ENCODE measurements at regions not wholly inside any gene's neighbourhood (a gene's known extent, or its start where the extent isn't known, plus 50 kb on each side); places are given as distances from the start of the nearest gene placed in this dataset.

DNA sequence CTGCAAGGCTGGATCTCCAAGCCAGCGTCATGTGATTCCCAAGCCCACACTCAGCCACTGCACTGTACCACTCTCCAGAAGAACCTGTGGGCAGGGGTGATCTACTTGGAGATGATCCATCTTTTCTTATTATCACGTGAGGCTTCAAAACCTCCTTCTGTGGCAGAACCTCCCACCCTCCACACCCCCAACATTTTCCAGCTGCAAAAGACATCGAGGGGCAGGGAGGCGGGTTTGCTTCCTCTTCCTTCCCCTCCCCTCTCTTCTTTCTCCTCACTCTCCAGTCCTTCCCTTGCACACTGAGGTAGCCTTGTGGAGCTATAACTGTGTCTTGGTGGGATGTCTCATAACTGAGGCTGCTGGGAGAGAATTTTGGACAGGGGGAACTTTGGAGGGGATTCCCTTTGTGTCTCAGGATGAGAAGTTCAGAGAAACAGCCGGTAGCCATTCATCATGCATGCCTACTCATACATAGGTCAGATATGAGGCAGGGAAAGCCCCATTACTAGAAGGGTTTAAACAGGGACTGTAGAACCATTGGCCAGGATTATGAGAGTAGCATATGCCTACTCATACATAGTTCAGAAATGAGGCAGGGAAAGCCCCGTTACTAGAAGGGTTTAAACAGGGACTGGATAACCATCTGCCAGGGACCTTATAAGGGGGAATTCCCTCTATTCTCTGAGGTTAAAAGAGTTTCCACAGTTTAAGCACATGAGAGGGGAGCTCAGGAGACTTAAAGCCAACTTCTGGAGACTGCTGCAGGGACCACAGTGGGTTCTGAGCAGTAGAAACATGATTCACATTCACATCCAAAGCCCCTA is 420.7 kb upstream of the CADM1 start:
- Histone ChIP-seq H3K9ac (ENCODE audit: insufficient read depth, low read depth, low read length) (no peak overlapping the region), H3K79me2 (ENCODE audit: insufficient read depth, low read length) (no peaks in the 10 kb centered on the region), H3K4me2 (ENCODE audit: low read depth, low read length) (no peak overlapping the region), H3K36me3 (replicated peaks in 1 of 2; ENCODE audit: control insufficient read depth in 1 of 2, insufficient read depth in 2 of 2, low read length in 2 of 2) (no peaks in the 10 kb centered on the region), H4K20me1 (ENCODE audit: insufficient read depth, low read length) (0 out of 2 replicates have a peak, but pooled peaks cover 2% of the 10 kb centered on the region), H3K4me1 (ENCODE audit: insufficient read depth, low read length) (no peaks in the 10 kb centered on the region), H3K9me3 (ENCODE audit: low read length) (no peaks in the 10 kb centered on the region), H3K4me3 (replicated peaks in 1 of 3; ENCODE audit: insufficient read depth in 1 of 3, low read depth in 2 of 3, low read length in 3 of 3) (no peak overlapping the region), H3K27ac (ENCODE audit: extremely low read length, insufficient read depth, low read length) (no peak overlapping the region), H3K27me3 (ENCODE audit: control insufficient read depth in 1 of 2, insufficient read depth in 2 of 2, low read length in 2 of 2) (peaks cover 0 to 4% of the 10 kb centered on the region in 2 experiments; a peak in 4 of 5 replicates), H2AFZ (ENCODE audit: low read length) (no peak overlapping the region)
- ATAC-seq (no peak), DNase-seq (ENCODE audit: low spot score) (no peak), FAIRE-seq (no peak)
- intact Hi-C loops (cut with micrococcal nuclease; ENCODE audit: unreplicated experiment): no loop called here
- ChIA-PET POLR2A (no interaction called here), CTCF (ENCODE audit: low intra/inter-chr PET ratio, low total read pairs) (no interaction called here)
- WGBS (ENCODE audit: low lambda C conversion rate): 2% methylated on average over 6 of the region's 6 CpGs
- in situ Hi-C loops (cut with HindIII; ENCODE audit: extremely low pct_ligation_motif_present, low pct_unique_long_range_greater_than_20kb): no loop called here
- no TSS peak for BruUV-seq (replicated peaks)
- TF ChIP-seq, protein P1, sequence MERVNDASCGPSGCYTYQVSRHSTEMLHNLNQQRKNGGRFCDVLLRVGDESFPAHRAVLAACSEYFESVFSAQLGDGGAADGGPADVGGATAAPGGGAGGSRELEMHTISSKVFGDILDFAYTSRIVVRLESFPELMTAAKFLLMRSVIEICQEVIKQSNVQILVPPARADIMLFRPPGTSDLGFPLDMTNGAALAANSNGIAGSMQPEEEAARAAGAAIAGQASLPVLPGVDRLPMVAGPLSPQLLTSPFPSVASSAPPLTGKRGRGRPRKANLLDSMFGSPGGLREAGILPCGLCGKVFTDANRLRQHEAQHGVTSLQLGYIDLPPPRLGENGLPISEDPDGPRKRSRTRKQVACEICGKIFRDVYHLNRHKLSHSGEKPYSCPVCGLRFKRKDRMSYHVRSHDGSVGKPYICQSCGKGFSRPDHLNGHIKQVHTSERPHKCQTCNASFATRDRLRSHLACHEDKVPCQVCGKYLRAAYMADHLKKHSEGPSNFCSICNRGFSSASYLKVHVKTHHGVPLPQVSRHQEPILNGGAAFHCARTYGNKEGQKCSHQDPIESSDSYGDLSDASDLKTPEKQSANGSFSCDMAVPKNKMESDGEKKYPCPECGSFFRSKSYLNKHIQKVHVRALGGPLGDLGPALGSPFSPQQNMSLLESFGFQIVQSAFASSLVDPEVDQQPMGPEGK (CRISPR knock-in tag; IDR thresholded peaks at IDR 0.05): no peak
- TF ChIP-seq ZNF549 (CRISPR knock-in tag; IDR thresholded peaks at IDR 0.05): no peak
- TF ChIP-seq, protein P2, sequence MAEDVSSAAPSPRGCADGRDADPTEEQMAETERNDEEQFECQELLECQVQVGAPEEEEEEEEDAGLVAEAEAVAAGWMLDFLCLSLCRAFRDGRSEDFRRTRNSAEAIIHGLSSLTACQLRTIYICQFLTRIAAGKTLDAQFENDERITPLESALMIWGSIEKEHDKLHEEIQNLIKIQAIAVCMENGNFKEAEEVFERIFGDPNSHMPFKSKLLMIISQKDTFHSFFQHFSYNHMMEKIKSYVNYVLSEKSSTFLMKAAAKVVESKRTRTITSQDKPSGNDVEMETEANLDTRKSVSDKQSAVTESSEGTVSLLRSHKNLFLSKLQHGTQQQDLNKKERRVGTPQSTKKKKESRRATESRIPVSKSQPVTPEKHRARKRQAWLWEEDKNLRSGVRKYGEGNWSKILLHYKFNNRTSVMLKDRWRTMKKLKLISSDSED (CRISPR knock-in tag; IDR thresholded peaks at IDR 0.05): no peak
- TF ChIP-seq AGO2 (optimal IDR thresholded peaks at IDR 0.05; ENCODE audit: low read depth, low read length): no peak
- no peak for TF ChIP-seq KDM3A (CRISPR knock-in tag; IDR thresholded peaks at IDR 0.05; ENCODE audit: low read depth)
- TF ChIP-seq, protein P3, sequence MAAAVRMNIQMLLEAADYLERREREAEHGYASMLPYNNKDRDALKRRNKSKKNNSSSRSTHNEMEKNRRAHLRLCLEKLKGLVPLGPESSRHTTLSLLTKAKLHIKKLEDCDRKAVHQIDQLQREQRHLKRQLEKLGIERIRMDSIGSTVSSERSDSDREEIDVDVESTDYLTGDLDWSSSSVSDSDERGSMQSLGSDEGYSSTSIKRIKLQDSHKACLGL (CRISPR knock-in tag; IDR thresholded peaks at IDR 0.05): no peak
- TF ChIP-seq, protein P4, sequence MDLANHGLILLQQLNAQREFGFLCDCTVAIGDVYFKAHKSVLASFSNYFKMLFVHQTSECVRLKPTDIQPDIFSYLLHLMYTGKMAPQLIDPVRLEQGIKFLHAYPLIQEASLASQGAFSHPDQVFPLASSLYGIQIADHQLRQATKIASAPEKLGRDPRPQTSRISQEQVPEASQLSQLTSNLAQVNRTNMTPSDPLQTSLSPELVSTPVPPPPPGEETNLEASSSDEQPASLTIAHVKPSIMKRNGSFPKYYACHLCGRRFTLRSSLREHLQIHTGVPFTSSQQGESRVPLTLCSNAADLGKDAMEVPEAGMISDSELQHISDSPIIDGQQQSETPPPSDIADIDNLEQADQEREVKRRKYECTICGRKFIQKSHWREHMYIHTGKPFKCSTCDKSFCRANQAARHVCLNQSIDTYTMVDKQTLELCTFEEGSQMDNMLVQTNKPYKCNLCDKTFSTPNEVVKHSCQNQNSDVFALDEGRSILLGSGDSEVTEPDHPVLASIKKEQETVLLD (CRISPR knock-in tag; IDR thresholded peaks at IDR 0.05; ENCODE audit: low read depth): no peak
- no peak for TF ChIP-seq CEBPG (CRISPR knock-in tag; IDR thresholded peaks at IDR 0.05)
- TF ChIP-seq MXD4 (CRISPR knock-in tag; IDR thresholded peaks at IDR 0.05): no peak
- TF ChIP-seq ZNF207 (IDR thresholded peaks at IDR 0.05; ENCODE audit: borderline replicate concordance): no peak
- TF ChIP-seq POLR2AphosphoS2 (IDR thresholded peaks at IDR 0.05; ENCODE audit: low read depth, low read length): no peak
- no peak for TF ChIP-seq ARNT2 (CRISPR knock-in tag; IDR thresholded peaks at IDR 0.05; ENCODE audit: low read depth)
- TF ChIP-seq ZNF292 (CRISPR knock-in tag; IDR thresholded peaks at IDR 0.05; ENCODE audit: borderline replicate concordance, low read depth): no peak
- TF ChIP-seq, protein P5, sequence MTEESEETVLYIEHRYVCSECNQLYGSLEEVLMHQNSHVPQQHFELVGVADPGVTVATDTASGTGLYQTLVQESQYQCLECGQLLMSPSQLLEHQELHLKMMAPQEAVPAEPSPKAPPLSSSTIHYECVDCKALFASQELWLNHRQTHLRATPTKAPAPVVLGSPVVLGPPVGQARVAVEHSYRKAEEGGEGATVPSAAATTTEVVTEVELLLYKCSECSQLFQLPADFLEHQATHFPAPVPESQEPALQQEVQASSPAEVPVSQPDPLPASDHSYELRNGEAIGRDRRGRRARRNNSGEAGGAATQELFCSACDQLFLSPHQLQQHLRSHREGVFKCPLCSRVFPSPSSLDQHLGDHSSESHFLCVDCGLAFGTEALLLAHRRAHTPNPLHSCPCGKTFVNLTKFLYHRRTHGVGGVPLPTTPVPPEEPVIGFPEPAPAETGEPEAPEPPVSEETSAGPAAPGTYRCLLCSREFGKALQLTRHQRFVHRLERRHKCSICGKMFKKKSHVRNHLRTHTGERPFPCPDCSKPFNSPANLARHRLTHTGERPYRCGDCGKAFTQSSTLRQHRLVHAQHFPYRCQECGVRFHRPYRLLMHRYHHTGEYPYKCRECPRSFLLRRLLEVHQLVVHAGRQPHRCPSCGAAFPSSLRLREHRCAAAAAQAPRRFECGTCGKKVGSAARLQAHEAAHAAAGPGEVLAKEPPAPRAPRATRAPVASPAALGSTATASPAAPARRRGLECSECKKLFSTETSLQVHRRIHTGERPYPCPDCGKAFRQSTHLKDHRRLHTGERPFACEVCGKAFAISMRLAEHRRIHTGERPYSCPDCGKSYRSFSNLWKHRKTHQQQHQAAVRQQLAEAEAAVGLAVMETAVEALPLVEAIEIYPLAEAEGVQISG (CRISPR knock-in tag; IDR thresholded peaks at IDR 0.05): no peak
- no peak for TF ChIP-seq ZNF264 (CRISPR knock-in tag; IDR thresholded peaks at IDR 0.05)

Measured in HepG2 (cell line).